Natural killer cell (primary cell): ENCODE measurements at regions not wholly inside any gene's neighbourhood (a gene's known extent, or its start where the extent isn't known, plus 50 kb on each side); places are given as distances from the start of the nearest gene placed in this dataset.

Source experiments
- ATAC-seq, 3 donors: fragments of 150-1000 bp in 2 of 3; fragments of 200-7000 bp in 1 of 3; cut with Tn5 transposase; 1 replicate in 1 of 3; 2 replicates in 2 of 3; pipeline ENCODE4 v1.10.0; 2021; ENCODE audit warnings: mild to moderate bottlenecking in 2 of 3, moderate library complexity in 2 of 3
- DNase-seq, 2 donors: peaks; one replicate each; pipeline versions ENCODE4 v3.0.0 to v3.0.0-alpha.2; 2013 to 2021; ENCODE audit warnings: mixed read lengths in 1 of 2
- H3K27ac ChIP-seq: one replicate; pipeline ENCODE4 v1.5.1; 2013; ENCODE audit warnings: mild to moderate bottlenecking, low read length
- H3K27me3 ChIP-seq: one replicate; pipeline ENCODE4 v1.6.1; 2013; ENCODE audit warnings: low read length; ENCODE audit not compliant: control insufficient read depth, insufficient read depth
- H3K36me3 ChIP-seq: one replicate; pipeline ENCODE4 v1.6.1; 2013; ENCODE audit warnings: low read length; ENCODE audit not compliant: control insufficient read depth, insufficient read depth
- H3K4me1 ChIP-seq: one replicate; pipeline ENCODE4 v1.6.1; 2013; ENCODE audit warnings: low read length; ENCODE audit not compliant: control insufficient read depth, insufficient read depth
- H3K4me3 ChIP-seq: one replicate; pipeline ENCODE4 v1.5.1; 2013; ENCODE audit warnings: low read length
- H3K9me3 ChIP-seq: one replicate; pipeline ENCODE4 v1.6.1; 2013; ENCODE audit warnings: low read length; ENCODE audit not compliant: control insufficient read depth, insufficient read depth
- H3K27ac Mint-ChIP-seq, 2 donors: one replicate each; pipeline ENCODE4 v1.8.0; 2022; ENCODE audit warnings: mild to moderate bottlenecking in 2 of 2, mixed read lengths in 2 of 2, moderate library complexity in 1 of 2
- H3K27me3 Mint-ChIP-seq, 2 donors: one replicate each; pipeline ENCODE4 v1.8.0; 2022; ENCODE audit warnings: low read depth in 2 of 2, mixed read lengths in 2 of 2
- H3K36me3 Mint-ChIP-seq: one replicate; pipeline ENCODE4 v1.8.0; 2022; ENCODE audit warnings: mixed read lengths
- H3K4me1 Mint-ChIP-seq, 2 donors: one replicate each; pipeline ENCODE4 v1.8.0; 2022; ENCODE audit warnings: mixed read lengths in 2 of 2
- H3K4me3 Mint-ChIP-seq: one replicate; pipeline ENCODE4 v1.8.0; 2022; ENCODE audit warnings: mild to moderate bottlenecking, moderate library complexity, mixed read lengths
- H3K9me3 Mint-ChIP-seq, 2 donors: one replicate each; pipeline ENCODE4 v1.8.0; 2022; ENCODE audit warnings: mixed read lengths in 2 of 2
- CTCF ChIP-seq: fragments of 200-600 bp; IDR thresholded peaks from one replicate; pipeline ENCODE4 v1.8.0; 2022; ENCODE audit warnings: antibody characterized with exemption
- WGBS: methylation state at CpG from one replicate; pipeline ENCODE4 v1.1.7; 2013; ENCODE audit warnings: missing lambda C conversion rate; ENCODE audit not compliant: insufficient coverage; 5-methylcytosine and 5-hydroxymethylcytosine counted together
- intact Hi-C: fragments of 100-400 bp; cut with micrococcal nuclease; formaldehyde crosslinking; loops from one replicate; pipeline ENCODE4 v1.14.2; 2022

GRCh38 chr2:216279031-216279430, 93.3 kb downstream of the MARCHF4 start:
- Mint-ChIP-seq H3K4me3 (no peak overlapping the region), H3K9me3 (no peaks in the 10 kb centered on the region), H3K27ac (no peak overlapping the region), H3K36me3 (no peaks in the 10 kb centered on the region), H3K27me3 (peaks cover 0 to 8% of the 10 kb centered on the region in 2 donors), H3K4me1 (peaks cover 0 to 5% of the 10 kb centered on the region in 2 donors)
- Histone ChIP-seq H3K4me1 (no peaks in the 10 kb centered on the region), H3K36me3 (no peaks in the 10 kb centered on the region), H3K9me3 (no peaks in the 10 kb centered on the region), H3K4me3 (no peak overlapping the region), H3K27ac (no peak overlapping the region), H3K27me3 (no peaks in the 10 kb centered on the region)
- TF ChIP-seq CTCF, result no peak
- 91% methylated on average over 5 of the region's 5 CpGs for WGBS
- ATAC-seq (no peak), DNase-seq (no peak)
- intact Hi-C loops, result no loop called here

- ATAC-seq (no peak), DNase-seq (no peak)
- 86% methylated on average over 2 of the region's 2 CpGs for WGBS
- peaks cover 0 to 16% of the 10 kb centered on the region in 2 donors for H3K27me3 Mint-ChIP-seq
- H3K4me3 Mint-ChIP-seq, result no peak overlapping the region
- TF ChIP-seq CTCF, result no peak
- Histone ChIP-seq H3K4me1 (no peaks in the 10 kb centered on the region), H3K4me3 (no peak overlapping the region), H3K27me3 (no peaks in the 10 kb centered on the region), H3K27ac (no peak overlapping the region), H3K9me3 (no peaks in the 10 kb centered on the region), H3K36me3 (no peaks in the 10 kb centered on the region)
- H3K36me3 Mint-ChIP-seq, result no peaks in the 10 kb centered on the region
- no peak overlapping the region for H3K27ac Mint-ChIP-seq
- H3K9me3 Mint-ChIP-seq, result no peaks in the 10 kb centered on the region
- peaks cover 0 to 5% of the 10 kb centered on the region in 2 donors for H3K4me1 Mint-ChIP-seq
- intact Hi-C loops, result no loop called here
Observed at GRCh38 chr2:216275890-216276289, 96.4 kb downstream of the MARCHF4 start.

GRCh38 chr2:216274194-216274840, 98.0 kb downstream of the MARCHF4 start:
- Histone ChIP-seq H3K27me3 (no peaks in the 10 kb centered on the region), H3K36me3 (no peaks in the 10 kb centered on the region), H3K4me3 (no peak overlapping the region), H3K4me1 (no peaks in the 10 kb centered on the region), H3K9me3 (no peaks in the 10 kb centered on the region), H3K27ac (no peak overlapping the region)
- 52% methylated on average over 3 of the region's 4 CpGs for WGBS
- peaks cover 0 to 5% of the 10 kb centered on the region in 2 donors for H3K4me1 Mint-ChIP-seq
- ATAC-seq (no peak), DNase-seq (no peak)
- H3K4me3 Mint-ChIP-seq, result no peak overlapping the region
- intact Hi-C loops, result no loop called here
- no peaks in the 10 kb centered on the region for H3K36me3 Mint-ChIP-seq
- no peak for TF ChIP-seq CTCF
- H3K27me3 Mint-ChIP-seq, result peaks cover 0 to 22% of the 10 kb centered on the region in 2 donors
- H3K27ac Mint-ChIP-seq, result no peak overlapping the region
- no peaks in the 10 kb centered on the region for H3K9me3 Mint-ChIP-seq

GRCh38 chr2:216261042-216261537, 111.2 kb downstream of the MARCHF4 start:
- no peak overlapping the region for H3K27ac ChIP-seq
- Mint-ChIP-seq H3K4me1 (no peaks in the 10 kb centered on the region), H3K36me3 (no peaks in the 10 kb centered on the region), H3K27ac (no peak overlapping the region), H3K27me3 (no peaks in the 10 kb centered on the region), H3K9me3 (no peaks in the 10 kb centered on the region), H3K4me3 (no peak overlapping the region)
- no peaks in the 10 kb centered on the region for H3K4me1 ChIP-seq
- WGBS, result 93% methylated on average over 3 of the region's 6 CpGs
- TF ChIP-seq CTCF, result no peak
- no peak overlapping the region for H3K4me3 ChIP-seq
- no peaks in the 10 kb centered on the region for H3K9me3 ChIP-seq
- DNase-seq (no peak), ATAC-seq (no peak)
- intact Hi-C loops, result no loop called here
- no peaks in the 10 kb centered on the region for H3K27me3 ChIP-seq
- H3K36me3 ChIP-seq, result no peaks in the 10 kb centered on the region
